Dedifferentiated amniotic fluid mesenchymal stem cell (primary cell): ENCODE measurements at regions not wholly inside any gene's neighbourhood (a gene's known extent, or its start where the extent isn't known, plus 50 kb on each side); places are given as distances from the start of the nearest gene placed in this dataset.
"Not testable (repeated sequence)": the region's sequence is repeated elsewhere in the genome, so short reads cannot be mapped to it uniquely, and the experiment has no call there.

Source experiments
- DNase-seq: peaks from one replicate; pipeline ENCODE4 v3.0.0-alpha.2; 2016; ENCODE audit errors: extremely low spot score

- DNase-seq, result not testable (repeated sequence)
Measured at GRCh38 chr17:6373599-6373998, 61.3 kb downstream of the AIPL1 start.

- no peak for DNase-seq
Measured at GRCh38 chr17:6366221-6366666, 68.7 kb downstream of the AIPL1 start.

GRCh38 chr17:6365200-6365943, 69.5 kb downstream of the AIPL1 start:
- DNase-seq, result no peak

GRCh38 chr17:6361733-6362132, 73.2 kb downstream of the AIPL1 start:
- no peak for DNase-seq

- DNase-seq, result no peak
Measured at GRCh38 chr17:6358131-6358530, 76.8 kb downstream of the AIPL1 start.

GRCh38 chr17:6356562-6356961, 78.4 kb downstream of the AIPL1 start:
- DNase-seq, result no peak

GRCh38 chr17:6355196-6355595, 79.7 kb downstream of the AIPL1 start:
- no peak for DNase-seq

- DNase-seq, result no peak
Measured at GRCh38 chr17:6352801-6353560, 81.9 kb downstream of the AIPL1 start.

GRCh38 chr17:6352016-6352415, 82.9 kb downstream of the AIPL1 start:
- no peak for DNase-seq

GRCh38 chr17:6350806-6351205, 84.1 kb downstream of the AIPL1 start:
- no peak for DNase-seq

GRCh38 chr17:6348891-6349290, 86.0 kb downstream of the AIPL1 start:
- DNase-seq, result no peak

GRCh38 chr17:6347776-6348175, 87.1 kb downstream of the AIPL1 start:
- no peak for DNase-seq

GRCh38 chr17:6346986-6347385, 87.9 kb downstream of the AIPL1 start:
- no peak for DNase-seq

- DNase-seq, result no peak
Measured at GRCh38 chr17:6346156-6346786, 88.7 kb downstream of the AIPL1 start.

GRCh38 chr17:6343736-6344135, 91.2 kb downstream of the AIPL1 start:
- DNase-seq, result no peak

GRCh38 chr17:6343191-6343590, 91.7 kb downstream of the AIPL1 start:
- no peak for DNase-seq

GRCh38 chr17:6340708-6341107, 94.2 kb downstream of the AIPL1 start:
- DNase-seq, result no peak

GRCh38 chr17:6334386-6334785, 100.5 kb downstream of the AIPL1 start:
- DNase-seq, result no peak

GRCh38 chr17:6330936-6331335, 104.0 kb downstream of the AIPL1 start:
- no peak for DNase-seq

GRCh38 chr17:6328279-6328678, 106.6 kb downstream of the AIPL1 start:
- DNase-seq, result no peak

GRCh38 chr17:6327007-6327406, 107.9 kb downstream of the AIPL1 start:
- no peak for DNase-seq

GRCh38 chr17:6326483-6326882, 108.4 kb downstream of the AIPL1 start:
- DNase-seq, result no peak

- no peak for DNase-seq
Measured at GRCh38 chr17:6325741-6326140, 109.2 kb downstream of the AIPL1 start.
